HL-60 (cell line): ENCODE measurements at regions not wholly inside any gene's neighbourhood (a gene's known extent, or its start where the extent isn't known, plus 50 kb on each side); places are given as distances from the start of the nearest gene placed in this dataset.

ENCODE experiments used
- DNase-seq, 2 experiments: peaks; one replicate each; pipeline ENCODE4 v3.0.0-alpha.2; 2010 to 2020; ENCODE audit warnings: low read depth in 1 of 2, low spot score in 1 of 2
- H3K27ac ChIP-seq: fragments of 250-450 bp; sonication (Bioruptor Pico); replicated peaks from 2 replicates; pipeline ENCODE4 v1.5.1; 2020; ENCODE audit warnings: mild to moderate bottlenecking, moderate library complexity
- H3K27me3 ChIP-seq: fragments of 250-450 bp; sonication (Bioruptor Pico); 2 replicates; pipeline ENCODE4 v1.5.1; 2021; ENCODE audit warnings: mild to moderate bottlenecking, moderate library complexity; ENCODE audit not compliant: insufficient read depth, poor library complexity, severe bottlenecking
- H3K4me3 ChIP-seq: replicated peaks from 2 replicates; pipeline ENCODE4 v1.5.1; 2011; ENCODE audit warnings: mild to moderate bottlenecking, control low read depth, low read length; ENCODE audit not compliant: insufficient read depth
- GABPA ChIP-seq: IDR thresholded peaks from 2 replicates; pipeline ENCODE4 v1.6.1; 2012; ENCODE audit warnings: low read depth
- POLR2AphosphoS5 ChIP-seq: IDR thresholded peaks from 2 replicates; pipeline ENCODE4 v1.6.1; 2012; ENCODE audit warnings: low read depth
- SPI1 ChIP-seq: IDR thresholded peaks from 2 replicates; pipeline ENCODE4 v1.6.1; 2012; ENCODE audit warnings: low read depth, mild to moderate bottlenecking, borderline replicate concordance
- TF ChIP-seq, protein P1 (sequence below): IDR thresholded peaks from one replicate; pipeline ENCODE4 v1.5.1; 2011; ENCODE audit warnings: low read length, control low read depth, inconsistent platforms; ENCODE audit not compliant: insufficient read depth
- TF ChIP-seq, protein P2 (sequence below): IDR thresholded peaks from 2 replicates; pipeline ENCODE4 v1.6.1; 2012; ENCODE audit warnings: low read depth; ENCODE audit not compliant: insufficient replicate concordance

DNA sequence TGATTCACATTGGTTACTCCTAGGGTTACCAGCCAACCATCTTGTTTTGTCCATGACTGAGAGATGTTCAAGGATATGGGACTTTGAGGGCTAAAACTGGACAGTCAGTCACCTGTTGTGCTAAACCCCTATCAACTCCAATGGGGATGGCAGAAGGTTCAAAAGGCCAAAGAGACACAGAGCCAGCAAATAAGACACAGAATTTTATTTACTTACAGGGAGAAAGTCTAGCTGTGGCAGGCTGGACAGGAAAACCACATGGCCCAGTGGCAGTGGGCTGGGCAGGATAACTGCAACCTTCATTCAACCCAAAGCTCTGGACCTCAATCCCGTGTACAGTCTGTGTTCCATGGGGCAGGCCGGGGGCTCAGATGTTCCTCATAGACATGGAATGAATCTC, 326.7 kb upstream of the RPS6KA3 start:
- Histone ChIP-seq H3K27me3 (no peaks in the 10 kb centered on the region), H3K27ac (no peak overlapping the region), H3K4me3 (no peak overlapping the region)
- DNase-seq, result no peak
- TF ChIP-seq POLR2AphosphoS5 (no peak), GABPA (no peak), SPI1 (no peak)
- TF ChIP-seq, protein P1, sequence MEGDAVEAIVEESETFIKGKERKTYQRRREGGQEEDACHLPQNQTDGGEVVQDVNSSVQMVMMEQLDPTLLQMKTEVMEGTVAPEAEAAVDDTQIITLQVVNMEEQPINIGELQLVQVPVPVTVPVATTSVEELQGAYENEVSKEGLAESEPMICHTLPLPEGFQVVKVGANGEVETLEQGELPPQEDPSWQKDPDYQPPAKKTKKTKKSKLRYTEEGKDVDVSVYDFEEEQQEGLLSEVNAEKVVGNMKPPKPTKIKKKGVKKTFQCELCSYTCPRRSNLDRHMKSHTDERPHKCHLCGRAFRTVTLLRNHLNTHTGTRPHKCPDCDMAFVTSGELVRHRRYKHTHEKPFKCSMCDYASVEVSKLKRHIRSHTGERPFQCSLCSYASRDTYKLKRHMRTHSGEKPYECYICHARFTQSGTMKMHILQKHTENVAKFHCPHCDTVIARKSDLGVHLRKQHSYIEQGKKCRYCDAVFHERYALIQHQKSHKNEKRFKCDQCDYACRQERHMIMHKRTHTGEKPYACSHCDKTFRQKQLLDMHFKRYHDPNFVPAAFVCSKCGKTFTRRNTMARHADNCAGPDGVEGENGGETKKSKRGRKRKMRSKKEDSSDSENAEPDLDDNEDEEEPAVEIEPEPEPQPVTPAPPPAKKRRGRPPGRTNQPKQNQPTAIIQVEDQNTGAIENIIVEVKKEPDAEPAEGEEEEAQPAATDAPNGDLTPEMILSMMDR, result no peak
- TF ChIP-seq, protein P2, sequence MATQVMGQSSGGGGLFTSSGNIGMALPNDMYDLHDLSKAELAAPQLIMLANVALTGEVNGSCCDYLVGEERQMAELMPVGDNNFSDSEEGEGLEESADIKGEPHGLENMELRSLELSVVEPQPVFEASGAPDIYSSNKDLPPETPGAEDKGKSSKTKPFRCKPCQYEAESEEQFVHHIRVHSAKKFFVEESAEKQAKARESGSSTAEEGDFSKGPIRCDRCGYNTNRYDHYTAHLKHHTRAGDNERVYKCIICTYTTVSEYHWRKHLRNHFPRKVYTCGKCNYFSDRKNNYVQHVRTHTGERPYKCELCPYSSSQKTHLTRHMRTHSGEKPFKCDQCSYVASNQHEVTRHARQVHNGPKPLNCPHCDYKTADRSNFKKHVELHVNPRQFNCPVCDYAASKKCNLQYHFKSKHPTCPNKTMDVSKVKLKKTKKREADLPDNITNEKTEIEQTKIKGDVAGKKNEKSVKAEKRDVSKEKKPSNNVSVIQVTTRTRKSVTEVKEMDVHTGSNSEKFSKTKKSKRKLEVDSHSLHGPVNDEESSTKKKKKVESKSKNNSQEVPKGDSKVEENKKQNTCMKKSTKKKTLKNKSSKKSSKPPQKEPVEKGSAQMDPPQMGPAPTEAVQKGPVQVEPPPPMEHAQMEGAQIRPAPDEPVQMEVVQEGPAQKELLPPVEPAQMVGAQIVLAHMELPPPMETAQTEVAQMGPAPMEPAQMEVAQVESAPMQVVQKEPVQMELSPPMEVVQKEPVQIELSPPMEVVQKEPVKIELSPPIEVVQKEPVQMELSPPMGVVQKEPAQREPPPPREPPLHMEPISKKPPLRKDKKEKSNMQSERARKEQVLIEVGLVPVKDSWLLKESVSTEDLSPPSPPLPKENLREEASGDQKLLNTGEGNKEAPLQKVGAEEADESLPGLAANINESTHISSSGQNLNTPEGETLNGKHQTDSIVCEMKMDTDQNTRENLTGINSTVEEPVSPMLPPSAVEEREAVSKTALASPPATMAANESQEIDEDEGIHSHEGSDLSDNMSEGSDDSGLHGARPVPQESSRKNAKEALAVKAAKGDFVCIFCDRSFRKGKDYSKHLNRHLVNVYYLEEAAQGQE, result no peak

GRCh38 chrX:20591246-20591645, 324.5 kb upstream of the RPS6KA3 start:
- Histone ChIP-seq H3K27ac (no peak overlapping the region), H3K4me3 (no peak overlapping the region), H3K27me3 (no peaks in the 10 kb centered on the region)
- TF ChIP-seq GABPA (no peak), POLR2AphosphoS5 (no peak), SPI1 (no peak)
- TF ChIP-seq, protein P2, result no peak
- TF ChIP-seq, protein P1, result no peak
- DNase-seq, result no peak

DNA sequence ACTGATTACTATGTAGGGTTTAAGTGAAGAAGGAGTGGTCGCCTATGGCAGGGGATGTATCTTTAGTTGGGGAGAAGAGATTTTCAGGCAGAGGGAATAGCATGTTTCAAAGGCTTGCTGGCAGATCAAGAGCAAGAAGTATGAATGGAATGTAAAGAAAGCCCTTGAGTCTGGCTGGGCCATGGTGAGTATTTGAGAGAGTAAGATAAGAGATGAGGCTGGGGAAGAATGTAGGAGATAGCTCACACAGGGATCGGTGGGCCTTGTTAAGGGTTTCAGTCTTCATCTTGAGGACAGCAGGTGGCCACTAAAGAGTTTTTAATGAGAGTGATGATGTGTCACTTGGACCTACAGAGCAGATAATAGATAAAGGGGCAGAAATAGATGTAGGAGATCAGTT, 319.1 kb upstream of the RPS6KA3 start:
- Histone ChIP-seq H3K27ac (no peak overlapping the region), H3K27me3 (no peaks in the 10 kb centered on the region), H3K4me3 (no peak overlapping the region)
- no peak for DNase-seq
- TF ChIP-seq, protein P2, result no peak
- no peak for TF ChIP-seq GABPA
- TF ChIP-seq, protein P1, result no peak
